HL-60 (cell line): ENCODE measurements at regions not wholly inside any gene's neighbourhood (a gene's known extent, or its start where the extent isn't known, plus 50 kb on each side); places are given as distances from the start of the nearest gene placed in this dataset.

Experiments used
- SPI1 ChIP-seq: IDR thresholded peaks from 2 replicates; pipeline ENCODE4 v1.6.1; 2012; ENCODE audit warnings: low read depth, mild to moderate bottlenecking, borderline replicate concordance
- TF ChIP-seq, protein P1 (sequence below): IDR thresholded peaks from one replicate; pipeline ENCODE4 v1.5.1; 2011; ENCODE audit warnings: low read length, control low read depth, inconsistent platforms; ENCODE audit not compliant: insufficient read depth

DNA sequence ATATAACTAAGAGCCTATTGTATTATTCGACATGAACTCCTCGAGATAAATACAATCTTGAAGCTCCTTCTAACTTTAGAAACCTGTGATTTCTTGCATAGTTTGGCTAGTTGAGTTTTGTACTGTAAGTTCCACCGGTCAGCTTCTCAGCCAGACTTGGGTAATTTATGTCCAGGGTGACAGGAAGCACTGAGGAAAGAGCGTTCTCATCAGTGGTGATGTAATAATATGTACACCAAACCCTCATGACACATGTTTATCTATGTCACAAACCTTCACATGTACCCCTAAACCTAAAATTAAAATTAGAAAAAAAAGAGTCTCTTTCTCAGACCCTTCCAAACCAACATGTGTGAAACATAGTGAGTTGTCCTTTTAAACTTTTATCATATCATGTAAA lies 205.7 kb downstream of the KCNRG start:
- TF ChIP-seq, protein P1, sequence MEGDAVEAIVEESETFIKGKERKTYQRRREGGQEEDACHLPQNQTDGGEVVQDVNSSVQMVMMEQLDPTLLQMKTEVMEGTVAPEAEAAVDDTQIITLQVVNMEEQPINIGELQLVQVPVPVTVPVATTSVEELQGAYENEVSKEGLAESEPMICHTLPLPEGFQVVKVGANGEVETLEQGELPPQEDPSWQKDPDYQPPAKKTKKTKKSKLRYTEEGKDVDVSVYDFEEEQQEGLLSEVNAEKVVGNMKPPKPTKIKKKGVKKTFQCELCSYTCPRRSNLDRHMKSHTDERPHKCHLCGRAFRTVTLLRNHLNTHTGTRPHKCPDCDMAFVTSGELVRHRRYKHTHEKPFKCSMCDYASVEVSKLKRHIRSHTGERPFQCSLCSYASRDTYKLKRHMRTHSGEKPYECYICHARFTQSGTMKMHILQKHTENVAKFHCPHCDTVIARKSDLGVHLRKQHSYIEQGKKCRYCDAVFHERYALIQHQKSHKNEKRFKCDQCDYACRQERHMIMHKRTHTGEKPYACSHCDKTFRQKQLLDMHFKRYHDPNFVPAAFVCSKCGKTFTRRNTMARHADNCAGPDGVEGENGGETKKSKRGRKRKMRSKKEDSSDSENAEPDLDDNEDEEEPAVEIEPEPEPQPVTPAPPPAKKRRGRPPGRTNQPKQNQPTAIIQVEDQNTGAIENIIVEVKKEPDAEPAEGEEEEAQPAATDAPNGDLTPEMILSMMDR: no peak
- TF ChIP-seq SPI1: no peak
